GM23338 (cell line): ENCODE measurements at regions not wholly inside any gene's neighbourhood (a gene's known extent, or its start where the extent isn't known, plus 50 kb on each side); places are given as distances from the start of the nearest gene placed in this dataset.

Source experiments
- ATAC-seq: fragments of 200-7000 bp; cut with Tn5 transposase; 3 replicates; pipeline ENCODE4 v1.9.1; 2020
- DNase-seq: peaks from one replicate; pipeline ENCODE4 v3.0.0-alpha.2; 2015; ENCODE audit warnings: low spot score
- H2AFZ ChIP-seq: fragments of 200-600 bp; sonication (generic); 2 replicates; pipeline ENCODE4 v1.8.0; 2016; ENCODE audit warnings: antibody characterized with exemption, mild to moderate bottlenecking, moderate library complexity
- H3F3A ChIP-seq: fragments of 200-600 bp; sonication (generic); replicated peaks from 2 replicates; pipeline ENCODE4 v1.8.0; 2017; ENCODE audit warnings: antibody characterized with exemption, mixed run types, low read depth
- H3K27ac ChIP-seq: fragments of 200-600 bp; sonication (generic); 2 replicates; pipeline ENCODE4 v1.6.1; 2016; ENCODE audit warnings: low read depth
- H3K27me3 ChIP-seq: fragments of 200-600 bp; sonication (generic); 2 replicates; pipeline ENCODE4 v1.8.0; 2016; ENCODE audit warnings: mild to moderate bottlenecking, mixed run types, moderate library complexity; ENCODE audit not compliant: insufficient read depth
- H3K36me3 ChIP-seq: fragments of 200-600 bp; sonication (generic); 2 replicates; pipeline ENCODE4 v1.8.0; 2016; ENCODE audit warnings: mild to moderate bottlenecking; ENCODE audit not compliant: insufficient read depth
- H3K4me1 ChIP-seq: fragments of 200-600 bp; sonication (generic); 2 replicates; pipeline ENCODE4 v1.8.0; 2016; ENCODE audit warnings: mild to moderate bottlenecking, moderate library complexity; ENCODE audit not compliant: insufficient read depth
- H3K4me2 ChIP-seq: fragments of 200-600 bp; sonication (generic); 2 replicates; pipeline ENCODE4 v1.7.1; 2017; ENCODE audit warnings: mixed run types
- H3K4me3 ChIP-seq: fragments of 200-600 bp; sonication (generic); 2 replicates; pipeline ENCODE4 v1.6.1; 2016; ENCODE audit warnings: mixed run types
- H3K79me2 ChIP-seq: fragments of 200-600 bp; sonication (generic); replicated peaks from 2 replicates; pipeline ENCODE4 v1.8.0; 2017; ENCODE audit warnings: mild to moderate bottlenecking; ENCODE audit not compliant: insufficient read depth
- H3K9me2 ChIP-seq: fragments of 200-600 bp; sonication (generic); 2 replicates; pipeline ENCODE4 v1.8.0; 2017; ENCODE audit not compliant: insufficient read depth
- H4K20me1 ChIP-seq: fragments of 200-600 bp; sonication (generic); replicated peaks from 2 replicates; pipeline ENCODE4 v1.8.0; 2017; ENCODE audit warnings: mild to moderate bottlenecking; ENCODE audit not compliant: insufficient read depth
- H3K27ac Mint-ChIP-seq: 2 replicates; pipeline ENCODE4 v1.8.0; 2020; ENCODE audit warnings: inconsistent platforms, mild to moderate bottlenecking, moderate library complexity, mixed read lengths
- H3K27me3 Mint-ChIP-seq: 3 replicates; pipeline ENCODE4 v1.8.0; 2022; ENCODE audit warnings: low read depth, mild to moderate bottlenecking, moderate library complexity, mixed read lengths, inconsistent platforms; ENCODE audit not compliant: insufficient read depth, poor library complexity
- H3K36me3 Mint-ChIP-seq: 3 replicates; pipeline ENCODE4 v1.8.0; 2021; ENCODE audit warnings: low read depth, mild to moderate bottlenecking, inconsistent platforms, moderate library complexity, mixed read lengths
- H3K4me1 Mint-ChIP-seq: 3 replicates; pipeline ENCODE4 v1.8.0; 2020; ENCODE audit warnings: mild to moderate bottlenecking, inconsistent platforms, mixed read lengths
- H3K4me3 Mint-ChIP-seq: 3 replicates; pipeline ENCODE4 v1.8.0; 2021; ENCODE audit warnings: moderate library complexity, mild to moderate bottlenecking, inconsistent platforms, mixed read lengths
- H3K9me3 Mint-ChIP-seq: 3 replicates; pipeline ENCODE4 v1.8.0; 2020; ENCODE audit warnings: moderate library complexity, mild to moderate bottlenecking, inconsistent platforms, mixed read lengths
- CREB1 ChIP-seq: fragments of 250-450 bp; sonication (Bioruptor Pico); IDR thresholded peaks from 2 replicates; pipeline ENCODE4 v1.5.0; 2020; ENCODE audit warnings: low read depth, mild to moderate bottlenecking, moderate library complexity
- CTCF ChIP-seq, 2 experiments: fragments of 200-600 bp in 1 of 2; sonication (generic) in 1 of 2; conservative IDR thresholded peaks; 2 replicates each; pipeline versions ENCODE4 v1.5.1 to v1.6.1; 2016 to 2017; ENCODE audit warnings: antibody characterized with exemption in 2 of 2, low read depth in 2 of 2, mild to moderate bottlenecking in 2 of 2, moderate library complexity in 1 of 2
- ETS1 ChIP-seq: IDR thresholded peaks from 2 replicates; pipeline ENCODE4 v1.6.1; 2016; ENCODE audit warnings: antibody characterized with exemption
- STAT1 ChIP-seq: IDR thresholded peaks from one replicate; pipeline ENCODE4 v1.6.1; 2016; ENCODE audit warnings: antibody characterized with exemption; ENCODE audit not compliant: unreplicated experiment
- ZNF114 ChIP-seq: fragments of 250-450 bp; sonication (Bioruptor Pico); IDR thresholded peaks from 2 replicates; pipeline ENCODE4 v1.5.0; 2020; ENCODE audit warnings: mild to moderate bottlenecking, moderate library complexity
- ZNF331 ChIP-seq: fragments of 250-450 bp; sonication (Bioruptor Pico); IDR thresholded peaks from 2 replicates; pipeline ENCODE4 v1.5.0; 2020; ENCODE audit warnings: low read depth, mild to moderate bottlenecking, moderate library complexity
- ZNF462 ChIP-seq: fragments of 250-450 bp; sonication (Bioruptor Pico); IDR thresholded peaks from 2 replicates; pipeline ENCODE4 v1.5.0; 2020; ENCODE audit warnings: mild to moderate bottlenecking, moderate library complexity

GRCh38 chr10:33795529-33795928 lies 461.1 kb upstream of the NRP1 start:
- TF ChIP-seq CREB1 (no peak), ZNF114 (CRISPR knock-in tag) (no peak), ETS1 (no peak), STAT1 (no peak)
- no peak for ATAC-seq

GRCh38 chr10:33794460-33794859 lies 460.0 kb upstream of the NRP1 start:
- Mint-ChIP-seq H3K27ac (no peak overlapping the region), H3K36me3 (no peaks in the 10 kb centered on the region), H3K9me3 (no peaks in the 10 kb centered on the region), H3K4me3 (no peak overlapping the region), H3K27me3 (peaks cover 2% of the 10 kb centered on the region), H3K4me1 (peaks cover 20% of the 10 kb centered on the region)
- Histone ChIP-seq H3K4me1 (peaks cover 10% of the 10 kb centered on the region), H3K36me3 (no peaks in the 10 kb centered on the region; the same call in 1 of the 2 replicates), H3K4me2 (no peak overlapping the region), H3K27ac (no peak overlapping the region), H3K79me2 (no peaks in the 10 kb centered on the region), H3K9me2 (peaks cover 13% of the 10 kb centered on the region; the same call in 1 of the 2 replicates), H3F3A (no peaks in the 10 kb centered on the region), H3K4me3 (no peak overlapping the region), H2AFZ (no peak overlapping the region), H3K27me3 (no peaks in the 10 kb centered on the region), H4K20me1 (no peaks in the 10 kb centered on the region)
- no peak for ATAC-seq
- TF ChIP-seq CTCF (conservative IDR thresholded peaks at IDR 0.05; ENCODE audit: low read depth in 2 of 2) (no peak), CREB1 (no peak), ZNF331 (no peak), ZNF462 (no peak)
- no peak for DNase-seq

More at GRCh38 chr10:33795529-33795928, 461.1 kb upstream of the NRP1 start:
- H3K27me3 ChIP-seq: no peaks in the 10 kb centered on the region
- no peaks in the 10 kb centered on the region for H4K20me1 ChIP-seq
- H3F3A ChIP-seq: no peaks in the 10 kb centered on the region
- Mint-ChIP-seq H3K4me1 (peaks cover 22% of the 10 kb centered on the region), H3K27me3 (no peaks in the 10 kb centered on the region), H3K9me3 (no peaks in the 10 kb centered on the region), H3K4me3 (no peak overlapping the region), H3K36me3 (no peaks in the 10 kb centered on the region), H3K27ac (no peak overlapping the region)
- no peak overlapping the region for H3K27ac ChIP-seq
- H3K9me2 ChIP-seq: peaks cover 13% of the 10 kb centered on the region; the same call in 1 of the 2 replicates
- H3K4me2 ChIP-seq: no peak overlapping the region
- no peak overlapping the region for H2AFZ ChIP-seq
- no peaks in the 10 kb centered on the region; the same call in 1 of the 2 replicates for H3K36me3 ChIP-seq
- peaks cover 13% of the 10 kb centered on the region for H3K4me1 ChIP-seq
- no peak for DNase-seq
- H3K79me2 ChIP-seq: no peaks in the 10 kb centered on the region
- no peak overlapping the region for H3K4me3 ChIP-seq
